OCI-LY7 (cell line): ENCODE measurements at regions not wholly inside any gene's neighbourhood (a gene's known extent, or its start where the extent isn't known, plus 50 kb on each side); places are given as distances from the start of the nearest gene placed in this dataset.

ENCODE experiments used
- EZH2phosphoT487 ChIP-seq: fragments of 200-600 bp; sonication (generic); IDR thresholded peaks from 2 replicates; pipeline ENCODE4 v1.6.1; 2018; ENCODE audit warnings: low read depth, borderline replicate concordance, mild to moderate bottlenecking, mixed run types, antibody characterized with exemption, low read length, moderate library complexity, mixed read lengths
- TF ChIP-seq, protein P1 (sequence below): fragments of 200-600 bp; sonication (generic); conservative IDR thresholded peaks from 2 replicates; pipeline ENCODE4 v1.5.1; 2014; ENCODE audit warnings: mild to moderate bottlenecking, antibody characterized with exemption, low read length, moderate library complexity, mixed read lengths

DNA sequence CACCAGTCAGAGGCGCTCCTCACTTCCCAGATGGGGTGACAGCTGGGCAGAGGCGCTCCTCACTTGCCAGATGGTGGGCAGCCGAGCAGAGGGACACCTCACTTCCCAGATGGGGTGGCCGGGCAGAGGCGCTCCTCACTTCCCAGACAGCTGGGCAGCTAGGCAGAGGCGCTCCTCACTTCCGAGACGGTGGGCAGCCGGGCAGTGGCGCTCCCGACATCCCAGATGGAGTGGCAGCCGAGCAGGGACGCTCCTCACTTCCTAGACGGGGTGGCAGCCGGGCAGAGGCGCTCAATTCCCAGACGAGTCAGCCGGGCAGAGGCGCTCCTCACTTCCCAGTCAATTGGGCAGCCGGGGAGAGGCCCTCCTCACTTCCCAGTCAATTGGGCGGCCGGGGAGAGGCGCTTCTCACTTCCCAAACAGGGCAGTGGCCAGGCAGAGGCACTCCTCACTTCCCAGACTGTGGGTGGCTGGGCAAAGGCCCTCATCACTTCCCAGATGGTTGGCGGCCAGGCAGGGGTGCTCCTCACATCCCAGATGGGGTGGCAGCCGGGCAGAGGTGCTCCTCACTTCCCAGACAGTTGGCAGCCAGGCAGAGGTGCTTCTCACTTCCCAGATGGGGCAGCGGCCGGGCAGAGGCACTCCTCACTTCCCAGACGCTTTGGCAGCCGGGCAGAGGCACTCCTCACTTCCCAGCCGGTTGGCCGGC lies 143.8 kb upstream of the ARID2 start:
- TF ChIP-seq, protein P1, sequence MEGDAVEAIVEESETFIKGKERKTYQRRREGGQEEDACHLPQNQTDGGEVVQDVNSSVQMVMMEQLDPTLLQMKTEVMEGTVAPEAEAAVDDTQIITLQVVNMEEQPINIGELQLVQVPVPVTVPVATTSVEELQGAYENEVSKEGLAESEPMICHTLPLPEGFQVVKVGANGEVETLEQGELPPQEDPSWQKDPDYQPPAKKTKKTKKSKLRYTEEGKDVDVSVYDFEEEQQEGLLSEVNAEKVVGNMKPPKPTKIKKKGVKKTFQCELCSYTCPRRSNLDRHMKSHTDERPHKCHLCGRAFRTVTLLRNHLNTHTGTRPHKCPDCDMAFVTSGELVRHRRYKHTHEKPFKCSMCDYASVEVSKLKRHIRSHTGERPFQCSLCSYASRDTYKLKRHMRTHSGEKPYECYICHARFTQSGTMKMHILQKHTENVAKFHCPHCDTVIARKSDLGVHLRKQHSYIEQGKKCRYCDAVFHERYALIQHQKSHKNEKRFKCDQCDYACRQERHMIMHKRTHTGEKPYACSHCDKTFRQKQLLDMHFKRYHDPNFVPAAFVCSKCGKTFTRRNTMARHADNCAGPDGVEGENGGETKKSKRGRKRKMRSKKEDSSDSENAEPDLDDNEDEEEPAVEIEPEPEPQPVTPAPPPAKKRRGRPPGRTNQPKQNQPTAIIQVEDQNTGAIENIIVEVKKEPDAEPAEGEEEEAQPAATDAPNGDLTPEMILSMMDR = no peak
- no peak for TF ChIP-seq EZH2phosphoT487
